K562 (cell line): ENCODE measurements at regions not wholly inside any gene's neighbourhood (a gene's known extent, or its start where the extent isn't known, plus 50 kb on each side); places are given as distances from the start of the nearest gene placed in this dataset.

Experiments
- ATAC-seq: fragments of 200-7000 bp; cut with Tn5 transposase; 3 replicates; pipeline ENCODE4 v1.9.1; 2020; ENCODE audit warnings: moderate library complexity
- BruUV-seq: library from RNA; stranded (reverse); fragments of 400-500 nt; replicated peaks from 2 replicates; lab custom pipeline; 2021; lab: Mats Ljungman, UMichigan
- CTCF ChIA-PET: fragments of 300-600 bp; formaldehyde crosslinking; extraction: SDS; loops from one replicate; lab custom pipeline; 2021; ENCODE audit warnings: low intra/inter-chr PET ratio; lab: Yijun Ruan, JAX
- POLR2A ChIA-PET: fragments of 300-600, 350-650 bp; sonication (Branson Sonifier 250); formaldehyde crosslinking; extraction: SDS; loops from one replicate; lab custom pipeline; 2021; ENCODE audit warnings: antibody characterized with exemption, inconsistent platforms; lab: Yijun Ruan, JAX
- DNase-seq, 4 experiments: peaks; one replicate each; pipeline versions ENCODE4 v3.0.0 to v3.0.0-alpha.2; 2011 to 2018; ENCODE audit warnings: low spot score in 3 of 4, mixed read lengths in 3 of 4; ENCODE audit errors: extremely low read depth in 1 of 4
- FAIRE-seq: peaks from 2 replicates; lab custom pipeline; 2011; peaks lifted over from hg19 to GRCh38; lab: Jason Lieb, UNC
- H2AFZ ChIP-seq: 2 replicates; pipeline ENCODE4 v1.6.0; 2011; ENCODE audit warnings: low read depth, low read length, control low read depth, inconsistent platforms
- H3K27ac ChIP-seq: fragments of 200-600 bp; 3 replicates; pipeline ENCODE4 v1.8.0; 2011; ENCODE audit warnings: low read depth, mild to moderate bottlenecking, control low read depth, inconsistent platforms, low read length, moderate library complexity, mixed read lengths; ENCODE audit errors: extremely low read depth
- H3K27me3 ChIP-seq, 2 experiments: fragments of 300-600 bp in 1 of 2; 2 replicates in 1 of 2; 3 replicates in 1 of 2; pipeline versions ENCODE4 v1.6.0 to v1.8.0; 2011; ENCODE audit warnings: inconsistent platforms in 2 of 2, low read length in 2 of 2, mild to moderate bottlenecking in 1 of 2, mixed read lengths in 1 of 2, moderate library complexity in 1 of 2; ENCODE audit not compliant: control insufficient read depth in 2 of 2, insufficient read depth in 2 of 2
- H3K36me3 ChIP-seq: fragments of 300-600 bp; 3 replicates; pipeline ENCODE4 v1.8.0; 2011; ENCODE audit warnings: mild to moderate bottlenecking, low read length, inconsistent platforms; ENCODE audit not compliant: control insufficient read depth, insufficient read depth
- H3K4me1 ChIP-seq, 2 experiments: fragments of 200-600 bp in 1 of 2; replicated peaks in 1 of 2; 2 replicates in 1 of 2; 3 replicates in 1 of 2; pipeline versions ENCODE4 v1.5.1 to v1.8.0; 2011; ENCODE audit warnings: inconsistent platforms in 2 of 2, low read length in 2 of 2, mild to moderate bottlenecking in 1 of 2, mixed read lengths in 1 of 2, moderate library complexity in 1 of 2; ENCODE audit not compliant: control insufficient read depth in 2 of 2, insufficient read depth in 2 of 2
- H3K4me2 ChIP-seq: 2 replicates; pipeline ENCODE4 v1.6.1; 2011; ENCODE audit warnings: low read length, control low read depth, inconsistent platforms, mixed read lengths; ENCODE audit not compliant: insufficient read depth
- H3K4me3 ChIP-seq: fragments of 200-600 bp; sonication (generic), shearing (Covaris generic); 2 replicates; pipeline ENCODE4 v1.5.1; 2016; ENCODE audit warnings: control low read depth, inconsistent platforms
- H3K79me2 ChIP-seq: fragments of 200-600 bp; 3 replicates; pipeline ENCODE4 v1.8.0; 2011; ENCODE audit warnings: low read length, inconsistent platforms; ENCODE audit not compliant: control insufficient read depth, insufficient read depth
- H3K9ac ChIP-seq, 2 experiments: 2 replicates each; pipeline versions ENCODE4 v1.6.0 to v1.6.1; 2011; ENCODE audit warnings: low read depth in 2 of 2, low read length in 2 of 2, control low read depth in 1 of 2, inconsistent platforms in 1 of 2, mild to moderate bottlenecking in 1 of 2, mixed read lengths in 1 of 2; ENCODE audit not compliant: insufficient read depth in 1 of 2
- H3K9me1 ChIP-seq: one replicate; pipeline ENCODE4 v1.6.0; 2011; ENCODE audit warnings: inconsistent platforms, mild to moderate bottlenecking, low read length, moderate library complexity; ENCODE audit not compliant: control insufficient read depth, insufficient read depth
- H3K9me3 ChIP-seq: replicated peaks from 2 replicates; pipeline ENCODE4 v1.5.1; 2011; ENCODE audit warnings: low read depth, low read length, inconsistent platforms; ENCODE audit not compliant: control insufficient read depth, insufficient read depth
- H4K20me1 ChIP-seq: replicated peaks from 2 replicates; pipeline ENCODE4 v1.6.1; 2011; ENCODE audit warnings: low read length, inconsistent platforms, mixed read lengths; ENCODE audit not compliant: control insufficient read depth, insufficient read depth
- ARNT ChIP-seq, 2 experiments: fragments of 450-650 bp; IDR thresholded peaks; 2 replicates each; pipeline ENCODE4 v1.6.1; 2016; ENCODE audit warnings: mild to moderate bottlenecking in 1 of 2
- CEBPB ChIP-seq: fragments of 450-650 bp; IDR thresholded peaks from 2 replicates; pipeline ENCODE4 v1.6.1; 2016; ENCODE audit warnings: missing genetic modification characterization, missing compliant biosample characterization
- CGGBP1 ChIP-seq: fragments of 250-450 bp; sonication (Bioruptor Pico); IDR thresholded peaks from 2 replicates; pipeline ENCODE4 v1.9.0; 2021; ENCODE audit warnings: mild to moderate bottlenecking
- DIDO1 ChIP-seq: fragments of 450-650 bp; IDR thresholded peaks from 2 replicates; pipeline ENCODE4 v1.6.1; 2016; ENCODE audit warnings: low read depth, missing biosample characterization, missing genetic modification characterization
- E2F5 ChIP-seq: sonication (generic); formaldehyde crosslinking; IDR thresholded peaks from 2 replicates; pipeline ENCODE4 v1.8.0; 2022; ENCODE audit warnings: mild to moderate bottlenecking, missing genetic modification reagents
- HDGF ChIP-seq: fragments of 450-650 bp; IDR thresholded peaks from 2 replicates; pipeline ENCODE4 v1.6.1; 2016
- MBD1 ChIP-seq: fragments of 250-450 bp; sonication (Bioruptor Pico); IDR thresholded peaks from 2 replicates; pipeline ENCODE4 v1.8.0; 2022; ENCODE audit warnings: inconsistent platforms
- MLLT1 ChIP-seq, 2 experiments: fragments of 450-650 bp; IDR thresholded peaks; 2 replicates each; pipeline ENCODE4 v1.6.1; 2016
- POLR2A ChIP-seq: fragments of 450-650 bp; conservative IDR thresholded peaks from 2 replicates; pipeline ENCODE4 v1.6.1; 2016
- RFX7 ChIP-seq: fragments of 250-450 bp; sonication (Bioruptor Pico); IDR thresholded peaks from 2 replicates; pipeline ENCODE4 v1.5.1; 2021; ENCODE audit warnings: mild to moderate bottlenecking
- SMAD2 ChIP-seq: fragments of 150-350 bp; IDR thresholded peaks from 2 replicates; pipeline ENCODE4 v1.6.1; 2014; ENCODE audit warnings: low read depth, mild to moderate bottlenecking, low read length
- UBTF ChIP-seq, 2 experiments: IDR thresholded peaks; 2 replicates each; pipeline ENCODE4 v1.6.1; 2012; ENCODE audit warnings: improper control_type of control experiment in 2 of 2, low read depth in 2 of 2, low read length in 2 of 2, borderline replicate concordance in 1 of 2
- YY1 ChIP-seq, 3 experiments: IDR thresholded peaks; 2 replicates each; pipeline ENCODE4 v1.6.1; 2011; ENCODE audit warnings: low read length in 2 of 3, mild to moderate bottlenecking in 2 of 3, moderate library complexity in 2 of 3, borderline replicate concordance in 1 of 3, control low read depth in 1 of 3, low read depth in 1 of 3; ENCODE audit not compliant: insufficient read depth in 3 of 3, insufficient replicate concordance in 2 of 3, control insufficient read depth in 1 of 3, insufficient read length in 1 of 3; ENCODE audit errors: extremely low read depth in 1 of 3
- ZNF174 ChIP-seq: fragments of 250-450 bp; sonication (Bioruptor Pico); IDR thresholded peaks from 2 replicates; pipeline ENCODE4 v1.4.0; 2020; ENCODE audit warnings: mild to moderate bottlenecking
- ZNF699 ChIP-seq: fragments of 250-450 bp; sonication (Bioruptor Pico); IDR thresholded peaks from 2 replicates; pipeline ENCODE4 v1.8.0; 2021; ENCODE audit warnings: mild to moderate bottlenecking, moderate library complexity; ENCODE audit not compliant: insufficient replicate concordance
- ZNF77 ChIP-seq: fragments of 250-450 bp; sonication (Bioruptor Pico); IDR thresholded peaks from 2 replicates; pipeline ENCODE4 v1.5.0; 2020
- ZSCAN32 ChIP-seq: fragments of 450-650 bp; formaldehyde crosslinking; IDR thresholded peaks from 2 replicates; pipeline ENCODE4 v1.4.0; 2020; ENCODE audit warnings: mild to moderate bottlenecking, moderate library complexity
- WGBS: fragments of 100-300 bp; shearing (Covaris generic); methylation state at CpG from one replicate; pipeline ENCODE4 v1.1.6; 2016; ENCODE audit warnings: low coverage, mixed read lengths; ENCODE audit not compliant: insufficient coverage; ENCODE audit errors: missing lambda C conversion rate; 5-methylcytosine and 5-hydroxymethylcytosine counted together
- in situ Hi-C: fragments of 300-500 bp; cut with MboI; formaldehyde crosslinking; loops from 4 replicates; pipeline ENCODE4 v1.15.0; 2018; ENCODE audit warnings: inconsistent platforms, mixed read lengths
- intact Hi-C: fragments of 100-400 bp; cut with micrococcal nuclease; formaldehyde crosslinking; loops from 2 replicates; pipeline ENCODE4 v1.14.2; 2022

- no peak for TF ChIP-seq UBTF (IDR thresholded peaks at IDR 0.05; ENCODE audit: borderline replicate concordance in 1 of 2, low read depth in 2 of 2, low read length in 2 of 2)
- no peak for TF ChIP-seq DIDO1 (tag)
- no peak for TF ChIP-seq SMAD2
Measured at GRCh38 chr5:92494508-92494907, 1086.5 kb downstream of the NR2F1-AS1 start (continued).

- no peak for DNase-seq
- Histone ChIP-seq H3K9me1 (no peaks in the 10 kb centered on the region), H3K9me3 (no peaks in the 10 kb centered on the region), H4K20me1 (no peaks in the 10 kb centered on the region), H3K27me3 (no peaks in the 10 kb centered on the region), H3K4me3 (no peak overlapping the region), H3K9ac (no peak overlapping the region), H2AFZ (no peak overlapping the region), H3K27ac (no peak overlapping the region), H3K4me1 (no peaks in the 10 kb centered on the region), H3K4me2 (no peak overlapping the region), H3K36me3 (no peaks in the 10 kb centered on the region), H3K79me2 (no peaks in the 10 kb centered on the region)
- ATAC-seq = no peak
- ChIA-PET CTCF (no interaction called here), POLR2A (no interaction called here)
- no TSS peak for BruUV-seq
- 0% methylated on average over 3 of the region's 3 CpGs for WGBS
- in situ Hi-C loops (no loop called here), intact Hi-C loops (no loop called here)
- no peak for FAIRE-seq
- no peak for TF ChIP-seq ZNF77 (CRISPR knock-in tag)
- TF ChIP-seq ARNT (IDR thresholded peaks at IDR 0.05) = no peak
- no peak for TF ChIP-seq CEBPB (tag)
- no peak for TF ChIP-seq RFX7
- TF ChIP-seq E2F5 (CRISPR knock-in tag) = no peak
- TF ChIP-seq ZNF174 (CRISPR knock-in tag) = no peak
- TF ChIP-seq MBD1 (CRISPR knock-in tag) = no peak
- no peak for TF ChIP-seq CGGBP1 (CRISPR knock-in tag)
- TF ChIP-seq HDGF = no peak
- TF ChIP-seq YY1 (IDR thresholded peaks at IDR 0.05; ENCODE audit: borderline replicate concordance in 1 of 3, control insufficient read depth in 1 of 3, extremely low read depth in 1 of 3, insufficient read depth in 3 of 3, insufficient read length in 1 of 3, insufficient replicate concordance in 2 of 3, low read depth in 1 of 3, low read length in 2 of 3) = no peak
- TF ChIP-seq ZSCAN32 (CRISPR knock-in tag) = no peak
- TF ChIP-seq POLR2A = no peak
- TF ChIP-seq ZNF699 (CRISPR knock-in tag) = no peak
- no peak for TF ChIP-seq MLLT1 (IDR thresholded peaks at IDR 0.05)
Measured at GRCh38 chr5:92492908-92493307, 1088.1 kb downstream of the NR2F1-AS1 start.
